GM12892 (cell line): ENCODE measurements at regions not wholly inside any gene's neighbourhood (a gene's known extent, or its start where the extent isn't known, plus 50 kb on each side); places are given as distances from the start of the nearest gene placed in this dataset.

Experiments
- DNase-seq: peaks from one replicate; pipeline ENCODE4 v3.0.0; 2011; ENCODE audit not compliant: insufficient read length
- FAIRE-seq: peaks from 2 replicates; lab custom pipeline; 2011; peaks lifted over from hg19 to GRCh38; lab: Jason Lieb, UNC
- POLR2A ChIP-seq: IDR thresholded peaks from 2 replicates; pipeline ENCODE4 v1.6.1; 2011; ENCODE audit warnings: low read depth, low read length, control low read depth
- POLR2AphosphoS5 ChIP-seq: IDR thresholded peaks from 2 replicates; pipeline ENCODE4 v1.6.1; 2011; ENCODE audit warnings: low read depth, low read length, control low read depth
- TAF1 ChIP-seq: IDR thresholded peaks from 2 replicates; pipeline ENCODE4 v1.6.1; 2011; ENCODE audit warnings: low read depth, mild to moderate bottlenecking, control low read depth, low read length, borderline replicate concordance

GRCh38 chr17:77596491-77597417 lies 361.7 kb upstream of the TNRC6C start:
- FAIRE-seq (no peak), DNase-seq (no peak)
- TF ChIP-seq POLR2AphosphoS5 = no peak
- no peak for TF ChIP-seq POLR2A
- no peak for TF ChIP-seq TAF1

- FAIRE-seq = no peak
- TF ChIP-seq POLR2A = no peak
- no peak for TF ChIP-seq TAF1
- no peak for TF ChIP-seq POLR2AphosphoS5
- DNase-seq = no peak
Measured at GRCh38 chr17:77597418-77598240, 360.9 kb upstream of the TNRC6C start.

- no peak for TF ChIP-seq TAF1
- TF ChIP-seq POLR2A = no peak
- no peak for TF ChIP-seq POLR2AphosphoS5
- no peak for DNase-seq
- FAIRE-seq = no peak
Measured at GRCh38 chr17:77598241-77598620, 360.3 kb upstream of the TNRC6C start.

- DNase-seq = no peak
- FAIRE-seq = no peak
- TF ChIP-seq POLR2AphosphoS5 = no peak
- no peak for TF ChIP-seq POLR2A
- no peak for TF ChIP-seq TAF1
Measured at GRCh38 chr17:77599699-77600098, 358.8 kb upstream of the TNRC6C start.

- DNase-seq (no peak), FAIRE-seq (no peak)
- TF ChIP-seq POLR2AphosphoS5 (no peak), POLR2A (no peak), TAF1 (no peak)
Measured at GRCh38 chr17:77600346-77600745, 358.2 kb upstream of the TNRC6C start.

- no peak for DNase-seq
- TF ChIP-seq POLR2AphosphoS5 (no peak), POLR2A (no peak), TAF1 (no peak)
- no peak for FAIRE-seq
Measured at GRCh38 chr17:77601054-77601979, 357.2 kb upstream of the TNRC6C start.

- DNase-seq = no peak
- FAIRE-seq = no peak
- TF ChIP-seq TAF1 = no peak
- TF ChIP-seq POLR2A = no peak
- TF ChIP-seq POLR2AphosphoS5 = no peak
Measured at GRCh38 chr17:77602062-77602746, 356.3 kb upstream of the TNRC6C start.

- FAIRE-seq (no peak), DNase-seq (no peak)
- TF ChIP-seq POLR2AphosphoS5 = no peak
- no peak for TF ChIP-seq POLR2A
- no peak for TF ChIP-seq TAF1
Measured at GRCh38 chr17:77602883-77603640, 355.4 kb upstream of the TNRC6C start.

- TF ChIP-seq POLR2A = no peak
- no peak for TF ChIP-seq POLR2AphosphoS5
- no peak for TF ChIP-seq TAF1
- DNase-seq (no peak), FAIRE-seq (no peak)
Measured at GRCh38 chr17:77604301-77604972, 354.1 kb upstream of the TNRC6C start.

GRCh38 chr17:77604973-77605313 lies 353.6 kb upstream of the TNRC6C start:
- no peak for TF ChIP-seq POLR2A
- TF ChIP-seq POLR2AphosphoS5 = no peak
- no peak for TF ChIP-seq TAF1
- FAIRE-seq (no peak), DNase-seq (no peak)
